HG02981 (cell line): ENCODE measurements at regions not wholly inside any gene's neighbourhood (a gene's known extent, or its start where the extent isn't known, plus 50 kb on each side); places are given as distances from the start of the nearest gene placed in this dataset.

Experiments
- ATAC-seq: cut with Tn5 transposase; IDR thresholded peaks from one replicate; pipeline ENCODE4 v1.9.1; 2021; ENCODE audit warnings: mild to moderate bottlenecking, moderate library complexity; ENCODE audit not compliant: unreplicated experiment

- ATAC-seq = no peak
Measured at GRCh38 chr17:65477600-65477999, 83.8 kb downstream of the AXIN2 start.

GRCh38 chr17:65474660-65475059 lies 86.8 kb downstream of the AXIN2 start:
- no peak for ATAC-seq

- no peak for ATAC-seq
Measured at GRCh38 chr17:65473985-65474384, 87.5 kb downstream of the AXIN2 start.

- no peak for ATAC-seq
Measured at GRCh38 chr17:65473363-65473762, 88.1 kb downstream of the AXIN2 start.

GRCh38 chr17:65472666-65473309 lies 88.7 kb downstream of the AXIN2 start:
- ATAC-seq = no peak

GRCh38 chr17:65470783-65471182 lies 90.7 kb downstream of the AXIN2 start:
- ATAC-seq = no peak

- no peak for ATAC-seq
Measured at GRCh38 chr17:65468321-65468720, 93.1 kb downstream of the AXIN2 start.

GRCh38 chr17:65467156-65467555 lies 94.3 kb downstream of the AXIN2 start:
- no peak for ATAC-seq

GRCh38 chr17:65466547-65466946 lies 94.9 kb downstream of the AXIN2 start:
- no peak for ATAC-seq

- no peak for ATAC-seq
Measured at GRCh38 chr17:65463242-65463641, 98.2 kb downstream of the AXIN2 start.

- ATAC-seq = no peak
Measured at GRCh38 chr17:65459677-65460347, 101.6 kb downstream of the AXIN2 start.

GRCh38 chr17:65457635-65458257 lies 103.7 kb downstream of the AXIN2 start:
- no peak for ATAC-seq

- no peak for ATAC-seq
Measured at GRCh38 chr17:65457183-65457582, 104.3 kb downstream of the AXIN2 start.

GRCh38 chr17:65456368-65457151 lies 104.9 kb downstream of the AXIN2 start:
- no peak for ATAC-seq

GRCh38 chr17:65455972-65456343 lies 105.5 kb downstream of the AXIN2 start:
- no peak for ATAC-seq

GRCh38 chr17:65455154-65455971 lies 106.1 kb downstream of the AXIN2 start:
- no peak for ATAC-seq

- ATAC-seq = no peak
Measured at GRCh38 chr17:65453204-65453931, 108.1 kb downstream of the AXIN2 start.

GRCh38 chr17:65449495-65449894 lies 112.0 kb downstream of the AXIN2 start:
- no peak for ATAC-seq

GRCh38 chr17:65447823-65448222 lies 113.6 kb downstream of the AXIN2 start:
- ATAC-seq = no peak
